GM12864 (cell line): ENCODE measurements at regions not wholly inside any gene's neighbourhood (a gene's known extent, or its start where the extent isn't known, plus 50 kb on each side); places are given as distances from the start of the nearest gene placed in this dataset.

Source experiments
- DNase-seq: peaks from one replicate; pipeline ENCODE4 v3.0.0-alpha.2; 2011; ENCODE audit warnings: low read depth
- H3K4me3 ChIP-seq: 2 replicates; pipeline ENCODE4 v1.5.1; 2011; ENCODE audit warnings: mild to moderate bottlenecking, low read depth, low read length, control low read depth
- CTCF ChIP-seq: IDR thresholded peaks from 2 replicates; pipeline ENCODE4 v1.5.1; 2011; ENCODE audit warnings: low read depth, mild to moderate bottlenecking, moderate library complexity, low read length, control low read depth, inconsistent platforms; ENCODE audit errors: missing control alignments

- no peak for DNase-seq
- TF ChIP-seq CTCF = no peak
- H3K4me3 ChIP-seq = no peak overlapping the region
Measured at GRCh38 chr5:52544738-52545137, 243.0 kb upstream of the ITGA1 start.

- no peak for DNase-seq
- no peak for TF ChIP-seq CTCF
- H3K4me3 ChIP-seq = no peak overlapping the region
Measured at GRCh38 chr5:52554293-52554692, 233.4 kb upstream of the ITGA1 start.

GRCh38 chr5:52560366-52560765 lies 227.3 kb upstream of the ITGA1 start:
- DNase-seq = no peak
- TF ChIP-seq CTCF = no peak
- H3K4me3 ChIP-seq = no peak overlapping the region

GRCh38 chr5:52562473-52562872 lies 225.2 kb upstream of the ITGA1 start:
- no peak overlapping the region for H3K4me3 ChIP-seq
- TF ChIP-seq CTCF = no peak
- DNase-seq = no peak

GRCh38 chr5:52564587-52564986 lies 223.1 kb upstream of the ITGA1 start:
- DNase-seq = no peak
- TF ChIP-seq CTCF = no peak
- H3K4me3 ChIP-seq = no peak overlapping the region

- no peak for TF ChIP-seq CTCF
- no peak for DNase-seq
Measured at GRCh38 chr5:52577546-52577945, 210.2 kb upstream of the ITGA1 start.

GRCh38 chr5:52579391-52579790 lies 208.3 kb upstream of the ITGA1 start:
- no peak for TF ChIP-seq CTCF
- no peak for DNase-seq
- H3K4me3 ChIP-seq = no peak overlapping the region

More at GRCh38 chr5:52577546-52577945, 210.2 kb upstream of the ITGA1 start:
- no peak overlapping the region for H3K4me3 ChIP-seq
